ENCODE measurements at regions not wholly inside any gene's neighbourhood (a gene's known extent, or its start where the extent isn't known, plus 50 kb on each side); places are given as distances from the start of the nearest gene placed in this dataset.

DNA sequence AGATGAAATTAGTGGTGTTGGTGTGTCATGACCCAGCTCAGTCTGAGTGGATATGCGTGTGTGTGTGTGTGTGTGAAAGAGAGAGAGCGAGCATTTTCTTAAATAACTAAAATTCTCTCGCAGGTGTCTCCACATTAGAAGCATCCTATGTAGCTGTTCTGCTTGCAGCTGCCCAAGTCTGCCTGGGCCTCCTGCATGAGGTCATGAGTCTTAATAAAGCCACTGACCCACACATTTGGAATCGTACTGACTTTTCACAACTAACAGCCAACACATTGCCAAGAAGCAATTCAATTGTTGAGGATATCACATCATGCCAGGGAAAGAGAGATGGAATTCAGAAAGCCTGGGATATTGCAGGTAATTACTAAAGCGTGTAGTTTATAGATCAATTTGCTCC lies 238.2 kb upstream of the AJAP1 start:
- no peak for TF ChIP-seq ATF3 (IDR thresholded peaks at IDR 0.05)
- TF ChIP-seq, protein P1, sequence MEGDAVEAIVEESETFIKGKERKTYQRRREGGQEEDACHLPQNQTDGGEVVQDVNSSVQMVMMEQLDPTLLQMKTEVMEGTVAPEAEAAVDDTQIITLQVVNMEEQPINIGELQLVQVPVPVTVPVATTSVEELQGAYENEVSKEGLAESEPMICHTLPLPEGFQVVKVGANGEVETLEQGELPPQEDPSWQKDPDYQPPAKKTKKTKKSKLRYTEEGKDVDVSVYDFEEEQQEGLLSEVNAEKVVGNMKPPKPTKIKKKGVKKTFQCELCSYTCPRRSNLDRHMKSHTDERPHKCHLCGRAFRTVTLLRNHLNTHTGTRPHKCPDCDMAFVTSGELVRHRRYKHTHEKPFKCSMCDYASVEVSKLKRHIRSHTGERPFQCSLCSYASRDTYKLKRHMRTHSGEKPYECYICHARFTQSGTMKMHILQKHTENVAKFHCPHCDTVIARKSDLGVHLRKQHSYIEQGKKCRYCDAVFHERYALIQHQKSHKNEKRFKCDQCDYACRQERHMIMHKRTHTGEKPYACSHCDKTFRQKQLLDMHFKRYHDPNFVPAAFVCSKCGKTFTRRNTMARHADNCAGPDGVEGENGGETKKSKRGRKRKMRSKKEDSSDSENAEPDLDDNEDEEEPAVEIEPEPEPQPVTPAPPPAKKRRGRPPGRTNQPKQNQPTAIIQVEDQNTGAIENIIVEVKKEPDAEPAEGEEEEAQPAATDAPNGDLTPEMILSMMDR (IDR thresholded peaks at IDR 0.05; ENCODE audit: low read depth, low read length, missing input control), result no peak
- TF ChIP-seq, protein P2, sequence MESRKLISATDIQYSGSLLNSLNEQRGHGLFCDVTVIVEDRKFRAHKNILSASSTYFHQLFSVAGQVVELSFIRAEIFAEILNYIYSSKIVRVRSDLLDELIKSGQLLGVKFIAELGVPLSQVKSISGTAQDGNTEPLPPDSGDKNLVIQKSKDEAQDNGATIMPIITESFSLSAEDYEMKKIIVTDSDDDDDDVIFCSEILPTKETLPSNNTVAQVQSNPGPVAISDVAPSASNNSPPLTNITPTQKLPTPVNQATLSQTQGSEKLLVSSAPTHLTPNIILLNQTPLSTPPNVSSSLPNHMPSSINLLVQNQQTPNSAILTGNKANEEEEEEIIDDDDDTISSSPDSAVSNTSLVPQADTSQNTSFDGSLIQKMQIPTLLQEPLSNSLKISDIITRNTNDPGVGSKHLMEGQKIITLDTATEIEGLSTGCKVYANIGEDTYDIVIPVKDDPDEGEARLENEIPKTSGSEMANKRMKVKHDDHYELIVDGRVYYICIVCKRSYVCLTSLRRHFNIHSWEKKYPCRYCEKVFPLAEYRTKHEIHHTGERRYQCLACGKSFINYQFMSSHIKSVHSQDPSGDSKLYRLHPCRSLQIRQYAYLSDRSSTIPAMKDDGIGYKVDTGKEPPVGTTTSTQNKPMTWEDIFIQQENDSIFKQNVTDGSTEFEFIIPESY (IDR thresholded peaks at IDR 0.05), result no peak
- TF ChIP-seq YY1 (IDR thresholded peaks at IDR 0.05), result no peak
- no peak for TF ChIP-seq MAX (IDR thresholded peaks at IDR 0.05)
- no peak for TF ChIP-seq REST (IDR thresholded peaks at IDR 0.05)
- TF ChIP-seq GABPA (IDR thresholded peaks at IDR 0.05 in 1 of 2, conservative IDR thresholded peaks at IDR 0.05 in 1 of 2), result no peak
- TF ChIP-seq TAF1 (conservative IDR thresholded peaks at IDR 0.05), result no peak
- TF ChIP-seq EGR1 (IDR thresholded peaks at IDR 0.05; ENCODE audit: low read depth in 2 of 2), result no peak
- no peak for TF ChIP-seq RAD21 (IDR thresholded peaks at IDR 0.05)
- no peak for TF ChIP-seq HNF4G (IDR thresholded peaks at IDR 0.05)
- TF ChIP-seq HNF4A (conservative IDR thresholded peaks at IDR 0.05), result no peak
- TF ChIP-seq FOXA1 (IDR thresholded peaks at IDR 0.05), result no peak
- TF ChIP-seq SP1 (IDR thresholded peaks at IDR 0.05), result no peak
